ENCODE measurements at regions not wholly inside any gene's neighbourhood (a gene's known extent, or its start where the extent isn't known, plus 50 kb on each side); places are given as distances from the start of the nearest gene placed in this dataset.

DNA sequence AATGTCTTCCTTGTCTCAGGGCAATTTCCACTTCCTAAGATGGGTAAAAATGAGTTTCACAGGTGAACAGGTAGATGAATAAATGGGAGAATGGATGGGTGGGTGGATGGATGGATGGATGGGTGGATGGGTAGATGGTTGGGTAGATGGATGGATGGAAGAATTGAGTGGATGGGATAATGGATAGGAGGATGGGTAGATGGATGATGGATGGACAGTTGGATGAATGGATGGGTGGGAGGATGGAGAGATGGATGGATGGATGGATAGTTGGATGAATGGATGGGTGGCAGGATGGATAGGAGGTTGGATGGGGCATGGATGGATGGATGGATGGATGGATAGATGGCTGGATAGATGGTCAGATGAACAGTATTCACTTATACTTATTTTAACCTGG lies 90.9 kb downstream of the LRRC30 start:
- TF ChIP-seq PPARA (CRISPR knock-in tag; IDR thresholded peaks at IDR 0.05; ENCODE audit: borderline replicate concordance) (no peak), ZFP3 (CRISPR knock-in tag; IDR thresholded peaks at IDR 0.05) (no peak), ZNF8 (CRISPR knock-in tag; IDR thresholded peaks at IDR 0.05) (no peak), RARB (CRISPR knock-in tag; IDR thresholded peaks at IDR 0.05) (no peak), TCF4 (CRISPR knock-in tag; IDR thresholded peaks at IDR 0.05; ENCODE audit: borderline replicate concordance) (no peak), ZC3H10 (CRISPR knock-in tag; IDR thresholded peaks at IDR 0.05) (no peak), ESRRG (CRISPR knock-in tag; IDR thresholded peaks at IDR 0.05) (no peak), CSDC2 (CRISPR knock-in tag; IDR thresholded peaks at IDR 0.05) (no peak), OSR1 (CRISPR knock-in tag; IDR thresholded peaks at IDR 0.05) (no peak), ZFP30 (CRISPR knock-in tag; IDR thresholded peaks at IDR 0.05) (no peak), ARNTL (CRISPR knock-in tag; IDR thresholded peaks at IDR 0.05; ENCODE audit: borderline replicate concordance, low read depth) (no peak), BACH2 (CRISPR knock-in tag; IDR thresholded peaks at IDR 0.05; ENCODE audit: borderline replicate concordance) (no peak), ISL1 (CRISPR knock-in tag; IDR thresholded peaks at IDR 0.05) (no peak), GLIS3 (CRISPR knock-in tag; IDR thresholded peaks at IDR 0.05) (no peak)
- TF ChIP-seq, protein P1, sequence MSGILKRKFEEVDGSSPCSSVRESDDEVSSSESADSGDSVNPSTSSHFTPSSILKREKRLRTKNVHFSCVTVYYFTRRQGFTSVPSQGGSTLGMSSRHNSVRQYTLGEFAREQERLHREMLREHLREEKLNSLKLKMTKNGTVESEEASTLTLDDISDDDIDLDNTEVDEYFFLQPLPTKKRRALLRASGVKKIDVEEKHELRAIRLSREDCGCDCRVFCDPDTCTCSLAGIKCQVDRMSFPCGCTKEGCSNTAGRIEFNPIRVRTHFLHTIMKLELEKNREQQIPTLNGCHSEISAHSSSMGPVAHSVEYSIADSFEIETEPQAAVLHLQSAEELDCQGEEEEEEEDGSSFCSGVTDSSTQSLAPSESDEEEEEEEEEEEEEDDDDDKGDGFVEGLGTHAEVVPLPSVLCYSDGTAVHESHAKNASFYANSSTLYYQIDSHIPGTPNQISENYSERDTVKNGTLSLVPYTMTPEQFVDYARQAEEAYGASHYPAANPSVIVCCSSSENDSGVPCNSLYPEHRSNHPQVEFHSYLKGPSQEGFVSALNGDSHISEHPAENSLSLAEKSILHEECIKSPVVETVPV (CRISPR knock-in tag; IDR thresholded peaks at IDR 0.05), result no peak
- TF ChIP-seq, protein P2, sequence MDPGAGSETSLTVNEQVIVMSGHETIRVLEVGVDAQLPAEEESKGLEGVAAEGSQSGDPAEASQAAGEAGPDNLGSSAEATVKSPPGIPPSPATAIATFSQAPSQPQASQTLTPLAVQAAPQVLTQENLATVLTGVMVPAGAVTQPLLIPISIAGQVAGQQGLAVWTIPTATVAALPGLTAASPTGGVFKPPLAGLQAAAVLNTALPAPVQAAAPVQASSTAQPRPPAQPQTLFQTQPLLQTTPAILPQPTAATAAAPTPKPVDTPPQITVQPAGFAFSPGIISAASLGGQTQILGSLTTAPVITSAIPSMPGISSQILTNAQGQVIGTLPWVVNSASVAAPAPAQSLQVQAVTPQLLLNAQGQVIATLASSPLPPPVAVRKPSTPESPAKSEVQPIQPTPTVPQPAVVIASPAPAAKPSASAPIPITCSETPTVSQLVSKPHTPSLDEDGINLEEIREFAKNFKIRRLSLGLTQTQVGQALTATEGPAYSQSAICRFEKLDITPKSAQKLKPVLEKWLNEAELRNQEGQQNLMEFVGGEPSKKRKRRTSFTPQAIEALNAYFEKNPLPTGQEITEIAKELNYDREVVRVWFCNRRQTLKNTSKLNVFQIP (CRISPR knock-in tag; IDR thresholded peaks at IDR 0.05; ENCODE audit: borderline replicate concordance, low read depth), result no peak
- TF ChIP-seq, protein P3, sequence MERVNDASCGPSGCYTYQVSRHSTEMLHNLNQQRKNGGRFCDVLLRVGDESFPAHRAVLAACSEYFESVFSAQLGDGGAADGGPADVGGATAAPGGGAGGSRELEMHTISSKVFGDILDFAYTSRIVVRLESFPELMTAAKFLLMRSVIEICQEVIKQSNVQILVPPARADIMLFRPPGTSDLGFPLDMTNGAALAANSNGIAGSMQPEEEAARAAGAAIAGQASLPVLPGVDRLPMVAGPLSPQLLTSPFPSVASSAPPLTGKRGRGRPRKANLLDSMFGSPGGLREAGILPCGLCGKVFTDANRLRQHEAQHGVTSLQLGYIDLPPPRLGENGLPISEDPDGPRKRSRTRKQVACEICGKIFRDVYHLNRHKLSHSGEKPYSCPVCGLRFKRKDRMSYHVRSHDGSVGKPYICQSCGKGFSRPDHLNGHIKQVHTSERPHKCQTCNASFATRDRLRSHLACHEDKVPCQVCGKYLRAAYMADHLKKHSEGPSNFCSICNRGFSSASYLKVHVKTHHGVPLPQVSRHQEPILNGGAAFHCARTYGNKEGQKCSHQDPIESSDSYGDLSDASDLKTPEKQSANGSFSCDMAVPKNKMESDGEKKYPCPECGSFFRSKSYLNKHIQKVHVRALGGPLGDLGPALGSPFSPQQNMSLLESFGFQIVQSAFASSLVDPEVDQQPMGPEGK (CRISPR knock-in tag; IDR thresholded peaks at IDR 0.05; ENCODE audit: borderline replicate concordance), result no peak
- TF ChIP-seq, protein P4, sequence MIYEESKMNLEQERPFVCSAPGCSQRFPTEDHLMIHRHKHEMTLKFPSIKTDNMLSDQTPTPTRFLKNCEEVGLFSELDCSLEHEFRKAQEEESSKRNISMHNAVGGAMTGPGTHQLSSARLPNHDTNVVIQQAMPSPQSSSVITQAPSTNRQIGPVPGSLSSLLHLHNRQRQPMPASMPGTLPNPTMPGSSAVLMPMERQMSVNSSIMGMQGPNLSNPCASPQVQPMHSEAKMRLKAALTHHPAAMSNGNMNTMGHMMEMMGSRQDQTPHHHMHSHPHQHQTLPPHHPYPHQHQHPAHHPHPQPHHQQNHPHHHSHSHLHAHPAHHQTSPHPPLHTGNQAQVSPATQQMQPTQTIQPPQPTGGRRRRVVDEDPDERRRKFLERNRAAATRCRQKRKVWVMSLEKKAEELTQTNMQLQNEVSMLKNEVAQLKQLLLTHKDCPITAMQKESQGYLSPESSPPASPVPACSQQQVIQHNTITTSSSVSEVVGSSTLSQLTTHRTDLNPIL (CRISPR knock-in tag; IDR thresholded peaks at IDR 0.05; ENCODE audit: low read depth), result no peak
- ATAC-seq, result no peak

DNA sequence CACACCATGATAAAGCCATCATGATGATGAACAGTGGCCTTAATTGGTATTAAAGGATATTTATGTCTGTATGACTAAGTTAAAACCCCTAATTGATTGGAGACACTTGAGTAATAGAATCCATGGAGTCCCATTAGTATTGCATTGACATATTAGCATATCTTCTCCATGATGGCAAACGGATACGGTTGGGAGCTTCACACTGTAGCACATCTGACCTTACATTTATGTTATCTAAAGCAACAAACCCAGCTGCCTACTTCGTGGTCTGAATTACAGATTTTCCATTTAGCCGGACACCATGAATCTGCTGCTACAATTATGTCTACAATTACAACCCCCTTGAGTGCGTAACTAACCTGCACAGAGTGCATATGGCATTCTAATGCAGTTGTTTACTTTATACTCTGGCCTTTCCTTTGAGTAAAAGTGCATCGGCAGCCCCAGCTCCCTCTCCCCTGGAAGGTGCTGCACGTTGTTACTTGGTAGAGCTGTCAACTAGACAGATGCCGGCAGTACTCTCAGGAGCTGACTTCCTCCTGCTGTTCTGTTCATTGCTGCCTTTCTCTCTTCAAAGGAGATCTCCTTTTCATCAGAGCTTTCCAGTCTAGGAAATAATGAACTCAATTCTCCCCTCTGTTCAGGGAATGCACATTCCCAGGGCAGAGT lies 92.1 kb downstream of the LRRC30 start:
- no peak for ATAC-seq
- TF ChIP-seq, protein P2 (CRISPR knock-in tag; IDR thresholded peaks at IDR 0.05; ENCODE audit: borderline replicate concordance, low read depth), result no peak
- TF ChIP-seq SNAI2 (CRISPR knock-in tag; IDR thresholded peaks at IDR 0.05) (no peak), BACH2 (CRISPR knock-in tag; IDR thresholded peaks at IDR 0.05; ENCODE audit: borderline replicate concordance) (no peak), CSDC2 (CRISPR knock-in tag; IDR thresholded peaks at IDR 0.05) (no peak), ZC3H10 (CRISPR knock-in tag; IDR thresholded peaks at IDR 0.05) (no peak), PPARA (CRISPR knock-in tag; IDR thresholded peaks at IDR 0.05; ENCODE audit: borderline replicate concordance) (no peak), ZNF70 (CRISPR knock-in tag; IDR thresholded peaks at IDR 0.05) (no peak), TCF4 (CRISPR knock-in tag; IDR thresholded peaks at IDR 0.05; ENCODE audit: borderline replicate concordance) (no peak), ISL1 (CRISPR knock-in tag; IDR thresholded peaks at IDR 0.05) (no peak), RARB (CRISPR knock-in tag; IDR thresholded peaks at IDR 0.05) (no peak), ZFP3 (CRISPR knock-in tag; IDR thresholded peaks at IDR 0.05) (no peak), ZNF8 (CRISPR knock-in tag; IDR thresholded peaks at IDR 0.05) (no peak), OSR1 (CRISPR knock-in tag; IDR thresholded peaks at IDR 0.05) (no peak), ZNF565 (CRISPR knock-in tag; conservative IDR thresholded peaks at IDR 0.05; ENCODE audit: low read depth) (no peak)
- TF ChIP-seq, protein P5, sequence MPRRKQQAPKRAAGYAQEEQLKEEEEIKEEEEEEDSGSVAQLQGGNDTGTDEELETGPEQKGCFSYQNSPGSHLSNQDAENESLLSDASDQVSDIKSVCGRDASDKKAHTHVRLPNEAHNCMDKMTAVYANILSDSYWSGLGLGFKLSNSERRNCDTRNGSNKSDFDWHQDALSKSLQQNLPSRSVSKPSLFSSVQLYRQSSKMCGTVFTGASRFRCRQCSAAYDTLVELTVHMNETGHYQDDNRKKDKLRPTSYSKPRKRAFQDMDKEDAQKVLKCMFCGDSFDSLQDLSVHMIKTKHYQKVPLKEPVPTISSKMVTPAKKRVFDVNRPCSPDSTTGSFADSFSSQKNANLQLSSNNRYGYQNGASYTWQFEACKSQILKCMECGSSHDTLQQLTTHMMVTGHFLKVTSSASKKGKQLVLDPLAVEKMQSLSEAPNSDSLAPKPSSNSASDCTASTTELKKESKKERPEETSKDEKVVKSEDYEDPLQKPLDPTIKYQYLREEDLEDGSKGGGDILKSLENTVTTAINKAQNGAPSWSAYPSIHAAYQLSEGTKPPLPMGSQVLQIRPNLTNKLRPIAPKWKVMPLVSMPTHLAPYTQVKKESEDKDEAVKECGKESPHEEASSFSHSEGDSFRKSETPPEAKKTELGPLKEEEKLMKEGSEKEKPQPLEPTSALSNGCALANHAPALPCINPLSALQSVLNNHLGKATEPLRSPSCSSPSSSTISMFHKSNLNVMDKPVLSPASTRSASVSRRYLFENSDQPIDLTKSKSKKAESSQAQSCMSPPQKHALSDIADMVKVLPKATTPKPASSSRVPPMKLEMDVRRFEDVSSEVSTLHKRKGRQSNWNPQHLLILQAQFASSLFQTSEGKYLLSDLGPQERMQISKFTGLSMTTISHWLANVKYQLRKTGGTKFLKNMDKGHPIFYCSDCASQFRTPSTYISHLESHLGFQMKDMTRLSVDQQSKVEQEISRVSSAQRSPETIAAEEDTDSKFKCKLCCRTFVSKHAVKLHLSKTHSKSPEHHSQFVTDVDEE (CRISPR knock-in tag; IDR thresholded peaks at IDR 0.05), result no peak
- TF ChIP-seq, protein P4 (CRISPR knock-in tag; IDR thresholded peaks at IDR 0.05; ENCODE audit: low read depth), result no peak
- TF ChIP-seq, protein P1 (CRISPR knock-in tag; IDR thresholded peaks at IDR 0.05), result no peak

Data from SK-N-SH treated with all-trans-retinoic acid at 6 μM for 48 hours (cell line).